Fibroblast of villous mesenchyme (primary cell): ENCODE measurements at regions not wholly inside any gene's neighbourhood (a gene's known extent, or its start where the extent isn't known, plus 50 kb on each side); places are given as distances from the start of the nearest gene placed in this dataset.

Source experiments
- DNase-seq: peaks from one replicate; pipeline ENCODE4 v3.0.0-alpha.2; 2010; ENCODE audit warnings: low read depth
- H3K4me3 ChIP-seq: 2 replicates; pipeline ENCODE4 v1.5.1; 2011; ENCODE audit warnings: low read depth, mild to moderate bottlenecking, low read length
- CTCF ChIP-seq: IDR thresholded peaks from 2 replicates; pipeline ENCODE4 v1.5.1; 2012; ENCODE audit warnings: low read depth, mild to moderate bottlenecking, low read length; ENCODE audit not compliant: insufficient read depth

GRCh38 chr10:110429301-110429700 lies 68.4 kb upstream of the DUSP5 start:
- TF ChIP-seq CTCF = no peak
- no peak for DNase-seq
- H3K4me3 ChIP-seq = no peak overlapping the region

- no peak overlapping the region for H3K4me3 ChIP-seq
- no peak for TF ChIP-seq CTCF
- DNase-seq = peak; percentile 25
Measured at GRCh38 chr10:110430340-110431273, 67.1 kb upstream of the DUSP5 start.

- no peak for DNase-seq
- no peak for TF ChIP-seq CTCF
Measured at GRCh38 chr10:110431659-110432058, 66.0 kb upstream of the DUSP5 start.

GRCh38 chr10:110432084-110432483 lies 65.6 kb upstream of the DUSP5 start:
- DNase-seq = no peak
- H3K4me3 ChIP-seq = no peak overlapping the region
- TF ChIP-seq CTCF = no peak

More at GRCh38 chr10:110431659-110432058, 66.0 kb upstream of the DUSP5 start:
- no peak overlapping the region for H3K4me3 ChIP-seq

DNA sequence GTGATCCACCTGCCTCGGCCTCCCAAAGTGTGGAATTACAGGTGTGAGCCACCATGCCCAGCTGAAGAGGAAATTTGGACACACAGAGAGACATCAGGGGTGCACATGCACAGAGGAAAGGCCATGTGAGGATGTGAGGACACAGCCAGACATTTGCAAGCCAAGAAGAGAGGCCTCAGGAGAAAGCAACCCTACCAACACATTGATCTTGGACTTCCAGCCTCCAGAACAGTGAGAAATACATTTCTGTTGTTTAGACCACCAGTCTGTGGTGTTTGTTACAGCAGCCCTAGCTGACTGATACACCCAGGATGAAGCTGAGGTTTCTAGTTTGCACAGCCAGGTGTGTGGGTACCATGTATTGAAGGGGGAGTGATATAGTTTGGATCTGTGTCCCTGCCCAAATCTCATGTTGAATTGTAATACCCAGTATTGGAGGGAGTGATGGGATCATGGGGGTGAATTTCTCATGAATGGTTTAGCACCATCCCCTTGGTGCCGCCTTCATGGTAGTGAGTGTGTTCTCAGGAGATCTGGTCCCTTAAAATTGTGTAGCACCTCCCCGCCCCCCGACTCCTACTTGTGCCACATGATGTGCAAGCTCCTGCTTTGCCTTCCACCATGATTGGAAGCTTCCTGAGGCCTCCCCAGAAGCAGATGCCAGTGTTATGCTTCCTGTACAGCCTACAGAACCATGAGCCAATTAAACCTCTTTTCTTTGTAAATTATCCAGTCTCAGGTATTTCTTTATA lies 64.7 kb upstream of the DUSP5 start:
- DNase-seq = no peak
- no peak overlapping the region for H3K4me3 ChIP-seq
- TF ChIP-seq CTCF = no peak

DNA sequence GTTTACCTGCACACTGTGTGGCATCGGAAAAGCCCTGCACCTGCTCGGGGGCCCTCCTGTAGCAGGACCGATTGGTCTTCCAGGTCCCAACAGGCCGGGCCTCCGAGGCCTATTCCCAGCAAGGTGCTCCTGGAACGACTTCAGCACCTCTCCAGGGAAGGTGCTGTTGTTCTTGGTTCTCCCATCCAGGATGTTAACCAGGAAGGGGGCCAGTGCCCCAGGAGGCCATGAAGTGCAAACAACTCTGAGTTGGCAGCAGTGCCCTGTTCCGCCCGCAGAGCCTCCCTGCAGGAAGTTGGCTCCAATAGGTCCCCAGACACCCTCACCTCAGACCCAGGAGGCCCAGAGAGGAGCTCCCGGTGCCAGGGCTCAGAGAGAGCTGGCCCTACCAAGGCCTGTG lies 64.0 kb upstream of the DUSP5 start:
- DNase-seq = no peak
- H3K4me3 ChIP-seq = no peak overlapping the region
- TF ChIP-seq CTCF = no peak
